SU-DHL-6 (cell line): ENCODE measurements at regions not wholly inside any gene's neighbourhood (a gene's known extent, or its start where the extent isn't known, plus 50 kb on each side); places are given as distances from the start of the nearest gene placed in this dataset.

Source experiments
- EZH2phosphoT487 ChIP-seq: fragments of 200-600 bp; sonication (generic), shearing (Covaris generic); conservative IDR thresholded peaks from 2 replicates; pipeline ENCODE4 v1.6.1; 2018; ENCODE audit warnings: mild to moderate bottlenecking, antibody characterized with exemption, low read length, moderate library complexity, mixed read lengths
- TF ChIP-seq, protein P1 (sequence below): fragments of 200-600 bp; sonication (generic); IDR thresholded peaks from one replicate; pipeline ENCODE4 v1.5.1; 2017; ENCODE audit warnings: antibody characterized with exemption, mild to moderate bottlenecking, low read length, moderate library complexity; ENCODE audit not compliant: insufficient read depth, poor library complexity, severe bottlenecking

- TF ChIP-seq, protein P1, sequence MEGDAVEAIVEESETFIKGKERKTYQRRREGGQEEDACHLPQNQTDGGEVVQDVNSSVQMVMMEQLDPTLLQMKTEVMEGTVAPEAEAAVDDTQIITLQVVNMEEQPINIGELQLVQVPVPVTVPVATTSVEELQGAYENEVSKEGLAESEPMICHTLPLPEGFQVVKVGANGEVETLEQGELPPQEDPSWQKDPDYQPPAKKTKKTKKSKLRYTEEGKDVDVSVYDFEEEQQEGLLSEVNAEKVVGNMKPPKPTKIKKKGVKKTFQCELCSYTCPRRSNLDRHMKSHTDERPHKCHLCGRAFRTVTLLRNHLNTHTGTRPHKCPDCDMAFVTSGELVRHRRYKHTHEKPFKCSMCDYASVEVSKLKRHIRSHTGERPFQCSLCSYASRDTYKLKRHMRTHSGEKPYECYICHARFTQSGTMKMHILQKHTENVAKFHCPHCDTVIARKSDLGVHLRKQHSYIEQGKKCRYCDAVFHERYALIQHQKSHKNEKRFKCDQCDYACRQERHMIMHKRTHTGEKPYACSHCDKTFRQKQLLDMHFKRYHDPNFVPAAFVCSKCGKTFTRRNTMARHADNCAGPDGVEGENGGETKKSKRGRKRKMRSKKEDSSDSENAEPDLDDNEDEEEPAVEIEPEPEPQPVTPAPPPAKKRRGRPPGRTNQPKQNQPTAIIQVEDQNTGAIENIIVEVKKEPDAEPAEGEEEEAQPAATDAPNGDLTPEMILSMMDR: no peak
- TF ChIP-seq EZH2phosphoT487: no peak
Measured at GRCh38 chr22:26968859-26969523, 311.6 kb downstream of the MIAT start.
